GM23338 (cell line): ENCODE measurements at regions not wholly inside any gene's neighbourhood (a gene's known extent, or its start where the extent isn't known, plus 50 kb on each side); places are given as distances from the start of the nearest gene placed in this dataset.

Source experiments
- ATAC-seq: fragments of 200-7000 bp; cut with Tn5 transposase; 3 replicates; pipeline ENCODE4 v1.9.1; 2020
- DNase-seq: peaks from one replicate; pipeline ENCODE4 v3.0.0-alpha.2; 2015; ENCODE audit warnings: low spot score
- H2AFZ ChIP-seq: fragments of 200-600 bp; sonication (generic); 2 replicates; pipeline ENCODE4 v1.8.0; 2016; ENCODE audit warnings: antibody characterized with exemption, mild to moderate bottlenecking, moderate library complexity
- H3F3A ChIP-seq: fragments of 200-600 bp; sonication (generic); replicated peaks from 2 replicates; pipeline ENCODE4 v1.8.0; 2017; ENCODE audit warnings: antibody characterized with exemption, mixed run types, low read depth
- H3K27ac ChIP-seq: fragments of 200-600 bp; sonication (generic); 2 replicates; pipeline ENCODE4 v1.6.1; 2016; ENCODE audit warnings: low read depth
- H3K27me3 ChIP-seq: fragments of 200-600 bp; sonication (generic); 2 replicates; pipeline ENCODE4 v1.8.0; 2016; ENCODE audit warnings: mild to moderate bottlenecking, mixed run types, moderate library complexity; ENCODE audit not compliant: insufficient read depth
- H3K36me3 ChIP-seq: fragments of 200-600 bp; sonication (generic); 2 replicates; pipeline ENCODE4 v1.8.0; 2016; ENCODE audit warnings: mild to moderate bottlenecking; ENCODE audit not compliant: insufficient read depth
- H3K4me1 ChIP-seq: fragments of 200-600 bp; sonication (generic); 2 replicates; pipeline ENCODE4 v1.8.0; 2016; ENCODE audit warnings: mild to moderate bottlenecking, moderate library complexity; ENCODE audit not compliant: insufficient read depth
- H3K4me2 ChIP-seq: fragments of 200-600 bp; sonication (generic); 2 replicates; pipeline ENCODE4 v1.7.1; 2017; ENCODE audit warnings: mixed run types
- H3K4me3 ChIP-seq: fragments of 200-600 bp; sonication (generic); 2 replicates; pipeline ENCODE4 v1.6.1; 2016; ENCODE audit warnings: mixed run types
- H3K79me2 ChIP-seq: fragments of 200-600 bp; sonication (generic); replicated peaks from 2 replicates; pipeline ENCODE4 v1.8.0; 2017; ENCODE audit warnings: mild to moderate bottlenecking; ENCODE audit not compliant: insufficient read depth
- H3K9me2 ChIP-seq: fragments of 200-600 bp; sonication (generic); 2 replicates; pipeline ENCODE4 v1.8.0; 2017; ENCODE audit not compliant: insufficient read depth
- H4K20me1 ChIP-seq: fragments of 200-600 bp; sonication (generic); replicated peaks from 2 replicates; pipeline ENCODE4 v1.8.0; 2017; ENCODE audit warnings: mild to moderate bottlenecking; ENCODE audit not compliant: insufficient read depth
- H3K27ac Mint-ChIP-seq: 2 replicates; pipeline ENCODE4 v1.8.0; 2020; ENCODE audit warnings: inconsistent platforms, mild to moderate bottlenecking, moderate library complexity, mixed read lengths
- H3K27me3 Mint-ChIP-seq: 3 replicates; pipeline ENCODE4 v1.8.0; 2022; ENCODE audit warnings: low read depth, mild to moderate bottlenecking, moderate library complexity, mixed read lengths, inconsistent platforms; ENCODE audit not compliant: insufficient read depth, poor library complexity
- H3K36me3 Mint-ChIP-seq: 3 replicates; pipeline ENCODE4 v1.8.0; 2021; ENCODE audit warnings: low read depth, mild to moderate bottlenecking, inconsistent platforms, moderate library complexity, mixed read lengths
- H3K4me1 Mint-ChIP-seq: 3 replicates; pipeline ENCODE4 v1.8.0; 2020; ENCODE audit warnings: mild to moderate bottlenecking, inconsistent platforms, mixed read lengths
- H3K4me3 Mint-ChIP-seq: 3 replicates; pipeline ENCODE4 v1.8.0; 2021; ENCODE audit warnings: moderate library complexity, mild to moderate bottlenecking, inconsistent platforms, mixed read lengths
- H3K9me3 Mint-ChIP-seq: 3 replicates; pipeline ENCODE4 v1.8.0; 2020; ENCODE audit warnings: moderate library complexity, mild to moderate bottlenecking, inconsistent platforms, mixed read lengths
- CREB1 ChIP-seq: fragments of 250-450 bp; sonication (Bioruptor Pico); IDR thresholded peaks from 2 replicates; pipeline ENCODE4 v1.5.0; 2020; ENCODE audit warnings: low read depth, mild to moderate bottlenecking, moderate library complexity
- CTCF ChIP-seq, 2 experiments: fragments of 200-600 bp in 1 of 2; sonication (generic) in 1 of 2; conservative IDR thresholded peaks; 2 replicates each; pipeline versions ENCODE4 v1.5.1 to v1.6.1; 2016 to 2017; ENCODE audit warnings: antibody characterized with exemption in 2 of 2, low read depth in 2 of 2, mild to moderate bottlenecking in 2 of 2, moderate library complexity in 1 of 2
- ETS1 ChIP-seq: IDR thresholded peaks from 2 replicates; pipeline ENCODE4 v1.6.1; 2016; ENCODE audit warnings: antibody characterized with exemption
- EZH2 ChIP-seq: fragments of 200-600 bp; sonication (generic); IDR thresholded peaks from one replicate; pipeline ENCODE4 v1.8.0; 2017; ENCODE audit warnings: antibody characterized with exemption, mild to moderate bottlenecking, low read depth; ENCODE audit not compliant: unreplicated experiment
- EZH2phosphoT487 ChIP-seq: fragments of 200-600 bp; sonication (generic); IDR thresholded peaks from one replicate; pipeline ENCODE4 v1.8.1; 2018; ENCODE audit warnings: antibody characterized with exemption; ENCODE audit not compliant: unreplicated experiment
- JUNB ChIP-seq: IDR thresholded peaks from one replicate; pipeline ENCODE4 v1.6.1; 2016; ENCODE audit warnings: antibody characterized with exemption; ENCODE audit not compliant: unreplicated experiment
- NANOG ChIP-seq: IDR thresholded peaks from 2 replicates; pipeline ENCODE4 v1.6.1; 2016; ENCODE audit warnings: antibody characterized with exemption, borderline replicate concordance
- REST ChIP-seq: IDR thresholded peaks from one replicate; pipeline ENCODE4 v1.6.1; 2018; ENCODE audit warnings: antibody characterized with exemption; ENCODE audit not compliant: unreplicated experiment
- STAT1 ChIP-seq: IDR thresholded peaks from one replicate; pipeline ENCODE4 v1.6.1; 2016; ENCODE audit warnings: antibody characterized with exemption; ENCODE audit not compliant: unreplicated experiment
- ZNF114 ChIP-seq: fragments of 250-450 bp; sonication (Bioruptor Pico); IDR thresholded peaks from 2 replicates; pipeline ENCODE4 v1.5.0; 2020; ENCODE audit warnings: mild to moderate bottlenecking, moderate library complexity

DNA sequence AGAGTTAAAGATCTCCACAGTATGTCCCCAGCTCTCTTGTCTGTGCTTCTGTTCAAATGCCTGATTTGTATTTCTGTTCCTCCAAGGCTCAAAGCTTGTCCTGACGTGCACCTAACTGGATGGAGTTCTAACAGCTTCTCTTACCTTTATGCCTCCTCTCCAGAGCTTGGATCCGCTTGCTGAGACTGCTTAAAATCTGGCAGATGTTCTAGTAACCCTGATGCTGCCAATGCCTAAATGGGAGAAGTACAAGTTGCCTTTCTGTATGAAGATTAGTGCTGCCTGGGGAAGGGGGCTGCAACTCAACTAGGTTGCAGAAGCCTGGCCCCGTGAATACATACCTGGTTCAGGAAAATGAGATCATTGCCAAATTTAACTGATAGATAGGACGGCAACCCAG lies 354.5 kb upstream of the KCNMB2 start (continued):
- TF ChIP-seq REST (no peak), CREB1 (no peak), NANOG (no peak), EZH2phosphoT487 (no peak), ZNF114 (CRISPR knock-in tag) (no peak), CTCF (conservative IDR thresholded peaks at IDR 0.05; ENCODE audit: low read depth in 2 of 2) (no peak), JUNB (no peak), STAT1 (no peak)

DNA sequence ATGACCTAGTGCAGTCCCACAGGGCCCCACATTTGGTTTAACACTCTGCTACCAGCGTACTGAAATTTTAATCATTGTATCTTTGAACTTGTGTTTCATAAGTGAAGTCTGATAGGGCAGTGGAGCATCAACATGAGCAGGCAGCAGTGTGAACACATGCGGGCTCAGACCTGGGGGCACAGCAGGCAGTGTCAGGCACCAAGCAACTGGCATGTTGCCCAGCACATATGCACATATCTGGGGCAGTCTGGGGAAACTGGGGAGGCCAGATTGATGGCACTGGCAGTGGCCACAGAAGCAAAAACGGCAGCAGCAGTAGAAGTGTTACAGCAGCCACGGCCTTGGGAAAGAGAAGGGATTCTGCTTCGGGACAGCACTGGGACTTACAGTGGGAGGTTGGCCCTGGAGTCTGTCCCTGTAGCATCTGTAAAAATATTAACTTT lies 353.9 kb upstream of the KCNMB2 start:
- H4K20me1 ChIP-seq, result no peaks in the 10 kb centered on the region
- H3K9me2 ChIP-seq, result no peaks in the 10 kb centered on the region
- H3K4me1 ChIP-seq, result peaks cover 10% of the 10 kb centered on the region; the same call in 1 of the 2 replicates
- no peak overlapping the region for H3K27ac ChIP-seq
- Mint-ChIP-seq H3K27me3 (no peaks in the 10 kb centered on the region), H3K4me1 (peaks cover 9% of the 10 kb centered on the region), H3K4me3 (no peak overlapping the region), H3K9me3 (no peaks in the 10 kb centered on the region), H3K36me3 (no peaks in the 10 kb centered on the region), H3K27ac (no peak overlapping the region)
- H3K27me3 ChIP-seq, result no peaks in the 10 kb centered on the region
- H2AFZ ChIP-seq, result peak overlapping the region; percentile 77
- H3K4me3 ChIP-seq, result no peak overlapping the region
- ATAC-seq (peak; percentile 36; the same call in 1 of the 3 replicates), DNase-seq (no peak)
- no peaks in the 10 kb centered on the region for H3K79me2 ChIP-seq
- no peaks in the 10 kb centered on the region for H3F3A ChIP-seq
- H3K4me2 ChIP-seq, result no peak overlapping the region
- H3K36me3 ChIP-seq, result no peaks in the 10 kb centered on the region
- no peak for TF ChIP-seq EZH2phosphoT487
- no peak for TF ChIP-seq ETS1
- TF ChIP-seq CTCF (conservative IDR thresholded peaks at IDR 0.05; ENCODE audit: low read depth in 2 of 2), result no peak
- TF ChIP-seq NANOG, result no peak
- TF ChIP-seq ZNF114 (CRISPR knock-in tag), result no peak
- TF ChIP-seq EZH2, result no peak
